ENCODE measurements at regions not wholly inside any gene's neighbourhood (a gene's known extent, or its start where the extent isn't known, plus 50 kb on each side); places are given as distances from the start of the nearest gene placed in this dataset.
A peak's percentile ranks its signal among the peaks of the same experiment; 100 is the strongest.

GRCh38 chr7:17530741-17531421 lies 232.4 kb downstream of the AHR start:
- peaks cover 5 to 20% of the 10 kb centered on the region in 2 donors for H3K4me1 ChIP-seq
- no peak overlapping the region for H3K27ac ChIP-seq
- no peak overlapping the region for H3K4me3 ChIP-seq
- no peak for DNase-seq
- TF ChIP-seq, protein P1, sequence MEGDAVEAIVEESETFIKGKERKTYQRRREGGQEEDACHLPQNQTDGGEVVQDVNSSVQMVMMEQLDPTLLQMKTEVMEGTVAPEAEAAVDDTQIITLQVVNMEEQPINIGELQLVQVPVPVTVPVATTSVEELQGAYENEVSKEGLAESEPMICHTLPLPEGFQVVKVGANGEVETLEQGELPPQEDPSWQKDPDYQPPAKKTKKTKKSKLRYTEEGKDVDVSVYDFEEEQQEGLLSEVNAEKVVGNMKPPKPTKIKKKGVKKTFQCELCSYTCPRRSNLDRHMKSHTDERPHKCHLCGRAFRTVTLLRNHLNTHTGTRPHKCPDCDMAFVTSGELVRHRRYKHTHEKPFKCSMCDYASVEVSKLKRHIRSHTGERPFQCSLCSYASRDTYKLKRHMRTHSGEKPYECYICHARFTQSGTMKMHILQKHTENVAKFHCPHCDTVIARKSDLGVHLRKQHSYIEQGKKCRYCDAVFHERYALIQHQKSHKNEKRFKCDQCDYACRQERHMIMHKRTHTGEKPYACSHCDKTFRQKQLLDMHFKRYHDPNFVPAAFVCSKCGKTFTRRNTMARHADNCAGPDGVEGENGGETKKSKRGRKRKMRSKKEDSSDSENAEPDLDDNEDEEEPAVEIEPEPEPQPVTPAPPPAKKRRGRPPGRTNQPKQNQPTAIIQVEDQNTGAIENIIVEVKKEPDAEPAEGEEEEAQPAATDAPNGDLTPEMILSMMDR (IDR thresholded peaks at IDR 0.05) = peak in 1 of 2 donors; percentile 13
- H3K36me3 ChIP-seq = no peaks in the 10 kb centered on the region
- intact Hi-C loops (cut with DNase I) = no loop called here
- peak; percentile 59 for ATAC-seq
- no peaks in the 10 kb centered on the region for H3K9me3 ChIP-seq
- H3K27me3 ChIP-seq = no peaks in the 10 kb centered on the region

- ATAC-seq = peak; percentile 53
- intact Hi-C loops (cut with DNase I) = no loop called here
- no peak overlapping the region for H3K27ac ChIP-seq
- H3K9me3 ChIP-seq = no peaks in the 10 kb centered on the region
- H3K4me3 ChIP-seq = no peak overlapping the region
- no peaks in the 10 kb centered on the region for H3K27me3 ChIP-seq
- TF ChIP-seq, protein P1 (IDR thresholded peaks at IDR 0.05) = no peak
- H3K36me3 ChIP-seq = no peaks in the 10 kb centered on the region
- peaks cover 5 to 20% of the 10 kb centered on the region in 2 donors for H3K4me1 ChIP-seq
- DNase-seq = no peak
Measured at GRCh38 chr7:17532861-17533404, 234.5 kb downstream of the AHR start.

DNA sequence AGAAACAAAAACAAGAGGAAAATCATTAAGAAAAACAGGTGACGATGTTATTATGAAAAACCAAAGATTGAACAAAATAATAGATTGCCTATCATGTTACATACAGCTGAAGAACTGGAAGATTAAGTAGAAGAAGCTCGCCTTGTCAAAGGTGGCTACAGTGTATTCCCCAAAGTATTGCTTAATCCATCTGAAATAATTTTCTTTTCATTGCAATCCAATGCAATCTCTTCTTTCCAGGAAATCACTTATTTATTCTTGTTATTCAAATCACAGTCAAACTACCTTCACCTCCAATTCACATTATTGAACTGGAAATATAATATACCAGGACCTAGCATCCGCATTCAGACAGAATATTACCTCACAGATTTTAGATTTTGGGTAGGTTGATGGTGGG lies 235.9 kb downstream of the AHR start:
- H3K4me1 ChIP-seq = peaks cover 5 to 20% of the 10 kb centered on the region in 2 donors
- intact Hi-C loops (cut with DNase I) = no loop called here
- DNase-seq = no peak
- no peaks in the 10 kb centered on the region for H3K36me3 ChIP-seq
- TF ChIP-seq, protein P1 (IDR thresholded peaks at IDR 0.05) = no peak
- no peak for ATAC-seq
- H3K9me3 ChIP-seq = no peaks in the 10 kb centered on the region
- no peaks in the 10 kb centered on the region for H3K27me3 ChIP-seq
- H3K4me3 ChIP-seq = no peak overlapping the region
- no peak overlapping the region for H3K27ac ChIP-seq

DNA sequence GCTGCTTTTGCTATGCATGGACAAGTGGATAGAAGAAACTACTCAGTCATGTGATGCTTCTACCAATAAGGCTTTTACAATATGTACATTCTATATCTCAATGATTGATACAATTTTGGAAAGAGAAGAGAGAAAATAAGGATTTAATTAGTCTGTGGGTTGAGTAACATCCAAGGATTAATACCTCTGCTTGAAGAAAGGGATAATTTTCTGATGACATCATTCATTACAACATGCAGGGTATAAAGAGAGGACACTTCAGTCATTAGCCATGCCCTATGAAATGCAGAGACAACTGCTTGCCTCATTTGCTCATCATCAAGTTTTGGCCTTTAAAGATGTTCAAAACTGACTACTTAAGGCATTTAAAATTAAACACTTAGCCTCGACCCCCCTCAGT lies 237.3 kb downstream of the AHR start:
- H3K27ac ChIP-seq = peak overlapping the region in 1 of 2 donors; percentile 15
- H3K27me3 ChIP-seq = no peaks in the 10 kb centered on the region
- no peak overlapping the region for H3K4me3 ChIP-seq
- TF ChIP-seq, protein P1 (IDR thresholded peaks at IDR 0.05) = no peak
- DNase-seq (no peak), ATAC-seq (peak; percentile 37)
- no peaks in the 10 kb centered on the region for H3K36me3 ChIP-seq
- no peaks in the 10 kb centered on the region for H3K9me3 ChIP-seq
- H3K4me1 ChIP-seq = peaks cover 0 to 20% of the 10 kb centered on the region in 2 donors
- intact Hi-C loops (cut with DNase I) = no loop called here

DNA sequence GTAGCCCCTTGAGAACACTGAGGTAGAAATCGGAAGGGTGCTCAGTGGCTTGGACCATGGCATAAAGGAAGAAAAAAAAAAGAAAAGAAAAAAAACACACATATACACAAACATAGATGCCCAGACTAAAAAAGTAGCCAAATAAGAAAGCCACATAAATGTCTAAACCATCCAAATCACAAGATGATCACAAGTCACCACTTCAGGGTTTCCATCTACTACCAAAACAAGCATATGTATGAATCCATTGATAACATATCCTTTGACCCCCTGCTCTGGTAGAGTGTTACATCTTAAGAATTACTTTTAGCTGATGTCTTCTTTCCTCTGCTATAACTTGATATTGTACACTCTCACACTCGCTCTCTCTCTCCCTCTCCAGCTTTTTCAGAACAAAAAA lies 245.9 kb downstream of the AHR start:
- Histone ChIP-seq H3K9me3 (no peaks in the 10 kb centered on the region), H3K27ac (peak overlapping the region in 1 of 2 donors; percentile 40), H3K4me1 (peaks cover 15 to 16% of the 10 kb centered on the region in 2 donors), H3K36me3 (no peaks in the 10 kb centered on the region), H3K4me3 (no peak overlapping the region), H3K27me3 (no peaks in the 10 kb centered on the region)
- intact Hi-C loops (cut with DNase I) = no loop called here
- TF ChIP-seq, protein P1 (IDR thresholded peaks at IDR 0.05) = no peak
- ATAC-seq = no peak
- no peak for DNase-seq

Data from left lung (tissue), 4 donors.